ENCODE measurements at regions not wholly inside any gene's neighbourhood (a gene's known extent, or its start where the extent isn't known, plus 50 kb on each side); places are given as distances from the start of the nearest gene placed in this dataset.

- no peaks in the 10 kb centered on the region for H3K4me1 ChIP-seq (ENCODE audit: control insufficient read depth in 1 of 2, insufficient read depth in 2 of 2, low read length in 2 of 2)
- no peaks in the 10 kb centered on the region for H3K36me3 ChIP-seq (ENCODE audit: control insufficient read depth in 1 of 2, insufficient read depth in 2 of 2, low read length in 1 of 2)
- no peak overlapping the region for H3K27ac ChIP-seq (ENCODE audit: low read depth in 1 of 2, low read length in 2 of 2)
- 79 to 89% methylated on average over 3 of the region's 3 CpGs for WGBS, 2 donors
- intact Hi-C loops (cut with DNase I): no loop called here
- peaks cover 5% of the 10 kb centered on the region for H3K9me3 ChIP-seq (ENCODE audit: control insufficient read depth, low read length)
- DNase-seq: no peak
- ATAC-seq (ENCODE audit: low FRiP score): no peak
- H3K4me3 ChIP-seq (ENCODE audit: low read length in 2 of 2): no peak overlapping the region
- peaks cover 0 to 5% of the 10 kb centered on the region in 2 donors for H3K27me3 ChIP-seq (ENCODE audit: control insufficient read depth in 1 of 2, insufficient read depth in 2 of 2, low read length in 1 of 2)
Measured at GRCh38 chr9:90466441-90466840, 176.2 kb downstream of the DIRAS2 start.

- Histone ChIP-seq H3K4me1 (ENCODE audit: control insufficient read depth in 1 of 2, insufficient read depth in 2 of 2, low read length in 2 of 2) (no peaks in the 10 kb centered on the region), H3K27me3 (ENCODE audit: control insufficient read depth in 1 of 2, insufficient read depth in 2 of 2, low read length in 1 of 2) (peaks cover 0 to 6% of the 10 kb centered on the region in 2 donors), H3K36me3 (ENCODE audit: control insufficient read depth in 1 of 2, insufficient read depth in 2 of 2, low read length in 1 of 2) (no peaks in the 10 kb centered on the region), H3K27ac (ENCODE audit: low read depth in 1 of 2, low read length in 2 of 2) (no peak overlapping the region), H3K9me3 (ENCODE audit: control insufficient read depth, low read length) (peaks cover 5% of the 10 kb centered on the region), H3K4me3 (ENCODE audit: low read length in 2 of 2) (no peak overlapping the region)
- intact Hi-C loops (cut with DNase I): no loop called here
- ATAC-seq (ENCODE audit: low FRiP score) (no peak), DNase-seq (no peak)
- WGBS, 2 donors: 38% methylated on average over 8 of the region's 8 CpGs
Measured at GRCh38 chr9:90469435-90469834, 173.2 kb downstream of the DIRAS2 start.

- Histone ChIP-seq H3K9me3 (ENCODE audit: control insufficient read depth, low read length) (peaks cover 5% of the 10 kb centered on the region), H3K36me3 (ENCODE audit: control insufficient read depth in 1 of 2, insufficient read depth in 2 of 2, low read length in 1 of 2) (no peaks in the 10 kb centered on the region), H3K27me3 (ENCODE audit: control insufficient read depth in 1 of 2, insufficient read depth in 2 of 2, low read length in 1 of 2) (peaks cover 0 to 6% of the 10 kb centered on the region in 2 donors), H3K27ac (ENCODE audit: low read depth in 1 of 2, low read length in 2 of 2) (no peak overlapping the region), H3K4me3 (ENCODE audit: low read length in 2 of 2) (no peak overlapping the region), H3K4me1 (ENCODE audit: control insufficient read depth in 1 of 2, insufficient read depth in 2 of 2, low read length in 2 of 2) (no peaks in the 10 kb centered on the region)
- 69 to 75% methylated on average over 6 of the region's 6 CpGs for WGBS, 2 donors
- no peak for ATAC-seq (ENCODE audit: low FRiP score)
- intact Hi-C loops (cut with DNase I): no loop called here
- DNase-seq: no peak
Measured at GRCh38 chr9:90469865-90470387, 172.7 kb downstream of the DIRAS2 start.

- intact Hi-C loops (cut with DNase I): no loop called here
Measured at GRCh38 chr9:90476058-90476457, 166.6 kb downstream of the DIRAS2 start.

GRCh38 chr9:90477535-90477934 lies 165.1 kb downstream of the DIRAS2 start:
- no peaks in the 10 kb centered on the region for H3K27me3 ChIP-seq (ENCODE audit: control insufficient read depth in 1 of 2, insufficient read depth in 2 of 2, low read length in 1 of 2)
- no peak for DNase-seq
- no peak overlapping the region for H3K27ac ChIP-seq (ENCODE audit: low read depth in 1 of 2, low read length in 2 of 2)
- no peak for ATAC-seq (ENCODE audit: low FRiP score)
- no peak overlapping the region for H3K4me3 ChIP-seq (ENCODE audit: low read length in 2 of 2)
- intact Hi-C loops (cut with DNase I): no loop called here
- H3K36me3 ChIP-seq (ENCODE audit: control insufficient read depth in 1 of 2, insufficient read depth in 2 of 2, low read length in 1 of 2): no peaks in the 10 kb centered on the region
- no peaks in the 10 kb centered on the region for H3K4me1 ChIP-seq (ENCODE audit: control insufficient read depth in 1 of 2, insufficient read depth in 2 of 2, low read length in 2 of 2)
- WGBS, 2 donors: 79 to 83% methylated on average over 2 of the region's 2 CpGs
- no peaks in the 10 kb centered on the region for H3K9me3 ChIP-seq (ENCODE audit: control insufficient read depth, low read length)

More at GRCh38 chr9:90476058-90476457, 166.6 kb downstream of the DIRAS2 start:
- Histone ChIP-seq H3K27me3 (ENCODE audit: control insufficient read depth in 1 of 2, insufficient read depth in 2 of 2, low read length in 1 of 2) (peaks cover 0 to 5% of the 10 kb centered on the region in 2 donors), H3K9me3 (ENCODE audit: control insufficient read depth, low read length) (peaks cover 2% of the 10 kb centered on the region), H3K4me1 (ENCODE audit: control insufficient read depth in 1 of 2, insufficient read depth in 2 of 2, low read length in 2 of 2) (no peaks in the 10 kb centered on the region), H3K4me3 (ENCODE audit: low read length in 2 of 2) (no peak overlapping the region), H3K27ac (ENCODE audit: low read depth in 1 of 2, low read length in 2 of 2) (no peak overlapping the region), H3K36me3 (ENCODE audit: control insufficient read depth in 1 of 2, insufficient read depth in 2 of 2, low read length in 1 of 2) (no peaks in the 10 kb centered on the region)
- DNase-seq (no peak), ATAC-seq (ENCODE audit: low FRiP score) (no peak)

GRCh38 chr9:90478821-90479220 lies 163.8 kb downstream of the DIRAS2 start:
- DNase-seq (no peak), ATAC-seq (ENCODE audit: low FRiP score) (no peak)
- Histone ChIP-seq H3K27me3 (ENCODE audit: control insufficient read depth in 1 of 2, insufficient read depth in 2 of 2, low read length in 1 of 2) (no peaks in the 10 kb centered on the region), H3K9me3 (ENCODE audit: control insufficient read depth, low read length) (no peaks in the 10 kb centered on the region), H3K27ac (ENCODE audit: low read depth in 1 of 2, low read length in 2 of 2) (no peak overlapping the region), H3K4me1 (ENCODE audit: control insufficient read depth in 1 of 2, insufficient read depth in 2 of 2, low read length in 2 of 2) (no peaks in the 10 kb centered on the region), H3K36me3 (ENCODE audit: control insufficient read depth in 1 of 2, insufficient read depth in 2 of 2, low read length in 1 of 2) (no peaks in the 10 kb centered on the region), H3K4me3 (ENCODE audit: low read length in 2 of 2) (no peak overlapping the region)
- intact Hi-C loops (cut with DNase I): no loop called here
- 21 to 41% methylated on average over 6 of the region's 6 CpGs for whole genome bisulfite sequencing, 2 donors

GRCh38 chr9:90485028-90485427 lies 157.6 kb downstream of the DIRAS2 start:
- no peak overlapping the region for H3K4me3 ChIP-seq (ENCODE audit: low read length in 2 of 2)
- H3K9me3 ChIP-seq (ENCODE audit: control insufficient read depth, low read length): peaks cover 3% of the 10 kb centered on the region
- 84 to 88% methylated on average over 1 of the region's 1 CpG for WGBS, 2 donors
- H3K4me1 ChIP-seq (ENCODE audit: control insufficient read depth in 1 of 2, insufficient read depth in 2 of 2, low read length in 2 of 2): no peaks in the 10 kb centered on the region
- ATAC-seq (ENCODE audit: low FRiP score) (no peak), DNase-seq (no peak)
- H3K27me3 ChIP-seq (ENCODE audit: control insufficient read depth in 1 of 2, insufficient read depth in 2 of 2, low read length in 1 of 2): no peaks in the 10 kb centered on the region
- H3K36me3 ChIP-seq (ENCODE audit: control insufficient read depth in 1 of 2, insufficient read depth in 2 of 2, low read length in 1 of 2): no peaks in the 10 kb centered on the region
- no peak overlapping the region for H3K27ac ChIP-seq (ENCODE audit: low read depth in 1 of 2, low read length in 2 of 2)
- intact Hi-C loops (cut with DNase I): no loop called here

GRCh38 chr9:90489066-90489465 lies 153.6 kb downstream of the DIRAS2 start:
- DNase-seq: no peak
- Histone ChIP-seq H3K9me3 (ENCODE audit: control insufficient read depth, low read length) (peaks cover 3% of the 10 kb centered on the region), H3K27me3 (ENCODE audit: control insufficient read depth in 1 of 2, insufficient read depth in 2 of 2, low read length in 1 of 2) (no peaks in the 10 kb centered on the region), H3K27ac (ENCODE audit: low read depth in 1 of 2, low read length in 2 of 2) (no peak overlapping the region), H3K4me1 (ENCODE audit: control insufficient read depth in 1 of 2, insufficient read depth in 2 of 2, low read length in 2 of 2) (no peaks in the 10 kb centered on the region), H3K4me3 (ENCODE audit: low read length in 2 of 2) (no peak overlapping the region), H3K36me3 (ENCODE audit: control insufficient read depth in 1 of 2, insufficient read depth in 2 of 2, low read length in 1 of 2) (no peaks in the 10 kb centered on the region)
- 81 to 85% methylated on average over 4 of the region's 4 CpGs for WGBS, 2 donors
- intact Hi-C loops (cut with DNase I): no loop called here
- no peak for ATAC-seq (ENCODE audit: low FRiP score)

GRCh38 chr9:90499761-90500160 lies 142.9 kb downstream of the DIRAS2 start:
- Histone ChIP-seq H3K27ac (ENCODE audit: low read depth in 1 of 2, low read length in 2 of 2) (no peak overlapping the region), H3K9me3 (ENCODE audit: control insufficient read depth, low read length) (no peaks in the 10 kb centered on the region), H3K36me3 (ENCODE audit: control insufficient read depth in 1 of 2, insufficient read depth in 2 of 2, low read length in 1 of 2) (no peaks in the 10 kb centered on the region), H3K4me1 (ENCODE audit: control insufficient read depth in 1 of 2, insufficient read depth in 2 of 2, low read length in 2 of 2) (no peaks in the 10 kb centered on the region), H3K27me3 (ENCODE audit: control insufficient read depth in 1 of 2, insufficient read depth in 2 of 2, low read length in 1 of 2) (peaks cover 0 to 1% of the 10 kb centered on the region in 2 donors), H3K4me3 (ENCODE audit: low read length in 2 of 2) (no peak overlapping the region)
- intact Hi-C loops (cut with DNase I): no loop called here
- ATAC-seq (ENCODE audit: low FRiP score) (no peak), DNase-seq (no peak)
- WGBS, 2 donors: 84 to 93% methylated on average over 2 of the region's 2 CpGs
